MM.1S (cell line): ENCODE measurements at regions not wholly inside any gene's neighbourhood (a gene's known extent, or its start where the extent isn't known, plus 50 kb on each side); places are given as distances from the start of the nearest gene placed in this dataset.

Source experiments
- CTCF ChIP-seq: fragments of 300-600 bp; sonication (generic); IDR thresholded peaks from 2 replicates; pipeline ENCODE4 v1.5.1; 2016; ENCODE audit warnings: antibody characterized with exemption, low read length, mixed read lengths
- EZH2phosphoT487 ChIP-seq: fragments of 300-600 bp; sonication (generic); IDR thresholded peaks from 2 replicates; pipeline ENCODE4 v1.6.1; 2018; ENCODE audit warnings: antibody characterized with exemption, low read length

GRCh38 chr1:29896300-29896699 lies 660.0 kb downstream of the PTPRU start:
- TF ChIP-seq CTCF (no peak), EZH2phosphoT487 (no peak)
